H1 (cell line): ENCODE measurements at regions not wholly inside any gene's neighbourhood (a gene's known extent, or its start where the extent isn't known, plus 50 kb on each side); places are given as distances from the start of the nearest gene placed in this dataset.

Source experiments
- BACH1 ChIP-seq: IDR thresholded peaks from 2 replicates; pipeline ENCODE4 v1.6.1; 2012; ENCODE audit warnings: low read length, improper control_type of control experiment
- POLR2A ChIP-seq, 2 experiments: IDR thresholded peaks; 1 replicate in 1 of 2; 2 replicates in 1 of 2; pipeline ENCODE4 v1.6.1; 2011; ENCODE audit warnings: low read depth in 2 of 2, low read length in 2 of 2, mild to moderate bottlenecking in 2 of 2; ENCODE audit errors: control extremely low read depth in 1 of 2

DNA sequence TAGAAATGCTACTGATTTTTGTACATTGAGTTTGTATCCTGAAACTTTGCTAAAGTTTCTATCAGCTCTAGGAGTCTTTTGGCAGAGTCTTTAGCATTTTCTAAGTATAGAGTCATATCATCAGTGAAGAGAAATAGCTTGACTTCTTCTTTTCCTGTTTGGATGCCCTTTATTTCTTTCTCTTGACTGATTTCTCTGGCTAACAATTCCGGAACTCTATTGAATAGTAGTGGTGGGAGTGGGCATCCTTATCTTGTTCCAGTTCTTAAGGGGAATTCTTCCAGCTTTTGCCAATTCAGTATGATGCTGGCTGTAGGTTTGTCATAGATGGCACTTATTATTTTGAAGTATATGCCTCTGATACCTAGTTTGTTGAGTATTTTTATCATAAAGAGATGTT lies 197.7 kb downstream of the AASDHPPT start:
- TF ChIP-seq BACH1 (no peak), POLR2A (IDR thresholded peaks at IDR 0.05; ENCODE audit: control extremely low read depth in 1 of 2, low read depth in 2 of 2, low read length in 2 of 2) (no peak)
